ENCODE measurements at regions not wholly inside any gene's neighbourhood (a gene's known extent, or its start where the extent isn't known, plus 50 kb on each side); places are given as distances from the start of the nearest gene placed in this dataset.

DNA sequence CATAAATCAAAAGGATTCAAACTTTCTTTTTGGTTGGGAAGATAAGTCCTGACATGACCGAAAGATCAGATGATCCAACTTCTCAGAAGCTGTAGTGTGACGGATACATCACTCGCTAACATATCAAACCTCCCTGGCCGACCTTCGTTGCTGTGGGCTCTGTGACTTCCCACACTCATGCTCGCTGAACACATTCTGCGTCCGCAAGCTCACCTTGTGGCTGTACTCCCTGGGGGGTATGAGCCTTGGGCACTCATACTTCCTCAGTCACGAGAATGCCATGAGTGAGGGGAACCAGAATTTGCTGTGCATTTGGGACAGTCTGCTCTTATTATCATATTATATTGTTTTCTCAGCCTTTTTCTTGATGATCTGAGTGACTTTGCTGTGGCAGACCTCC is 105.4 kb downstream of the RWDD3 start:
- H3K4me2 ChIP-seq (ENCODE audit: control insufficient read depth, extremely low read depth, insufficient read depth, low read depth, low read length), result no peak overlapping the region
- TF ChIP-seq CTCF (optimal IDR thresholded peaks at IDR 0.05 in 1 of 3, IDR thresholded peaks at IDR 0.05 in 1 of 3, conservative IDR thresholded peaks at IDR 0.05 in 1 of 3; ENCODE audit: extremely low read depth in 1 of 3, insufficient read depth in 2 of 3, low read length in 3 of 3) (no peak), EZH2 (IDR thresholded peaks at IDR 0.05; ENCODE audit: low read length) (no peak)
- no peaks in the 10 kb centered on the region for H3K27me3 ChIP-seq (ENCODE audit: control insufficient read depth, extremely low read depth, insufficient read depth, low read length)
- no peak overlapping the region for H3K4me3 ChIP-seq (ENCODE audit: control insufficient read depth in 2 of 3, extremely low read depth in 1 of 3, insufficient read depth in 2 of 3, low read depth in 1 of 3, low read length in 3 of 3)
- no peak for DNase-seq (ENCODE audit: low read depth, low spot score)
- no peak overlapping the region for H3K9ac ChIP-seq (ENCODE audit: control insufficient read depth, extremely low read depth, insufficient read depth, low read length)
- no peak overlapping the region for H2AFZ ChIP-seq (ENCODE audit: control insufficient read depth, low read length)
- no peak overlapping the region for H3K27ac ChIP-seq (ENCODE audit: control insufficient read depth, insufficient read depth, low read length)
- H4K20me1 ChIP-seq (ENCODE audit: control insufficient read depth, extremely low read depth, insufficient read depth, low read length), result no peaks in the 10 kb centered on the region
- dilution Hi-C loops (cut with MboI; ENCODE audit: extremely low pct_ligation_motif_present, low sequenced_read_pairs), result no loop called here
- no peaks in the 10 kb centered on the region for H3K4me1 ChIP-seq (ENCODE audit: control insufficient read depth, extremely low read depth, insufficient read depth, low read length)
- no peaks in the 10 kb centered on the region for H3K36me3 ChIP-seq (ENCODE audit: control insufficient read depth in 2 of 2, extremely low read depth in 1 of 2, insufficient read depth in 2 of 2, low read length in 2 of 2)
- H3K9me1 ChIP-seq (ENCODE audit: control insufficient read depth, extremely low read depth, insufficient read depth, low read length), result no peaks in the 10 kb centered on the region
- FAIRE-seq, result no peak
- no peaks in the 10 kb centered on the region for H3K79me2 ChIP-seq (ENCODE audit: control insufficient read depth, insufficient read depth, low read length)
- H3K9me3 ChIP-seq (ENCODE audit: control insufficient read depth, low read depth, low read length), result no peaks in the 10 kb centered on the region

- no peak for FAIRE-seq
- TF ChIP-seq CTCF (optimal IDR thresholded peaks at IDR 0.05 in 1 of 3, IDR thresholded peaks at IDR 0.05 in 1 of 3, conservative IDR thresholded peaks at IDR 0.05 in 1 of 3; ENCODE audit: extremely low read depth in 1 of 3, insufficient read depth in 2 of 3, low read length in 3 of 3) (no peak), EZH2 (IDR thresholded peaks at IDR 0.05; ENCODE audit: low read length) (no peak)
- no peak overlapping the region for H3K9ac ChIP-seq (ENCODE audit: control insufficient read depth, extremely low read depth, insufficient read depth, low read length)
- no peaks in the 10 kb centered on the region for H4K20me1 ChIP-seq (ENCODE audit: control insufficient read depth, extremely low read depth, insufficient read depth, low read length)
- H3K27ac ChIP-seq (ENCODE audit: control insufficient read depth, insufficient read depth, low read length), result no peak overlapping the region
- no peak for DNase-seq (ENCODE audit: low read depth, low spot score)
- no peak overlapping the region for H3K4me3 ChIP-seq (ENCODE audit: control insufficient read depth in 2 of 3, extremely low read depth in 1 of 3, insufficient read depth in 2 of 3, low read depth in 1 of 3, low read length in 3 of 3)
- no peak overlapping the region for H2AFZ ChIP-seq (ENCODE audit: control insufficient read depth, low read length)
- H3K9me3 ChIP-seq (ENCODE audit: control insufficient read depth, low read depth, low read length), result no peaks in the 10 kb centered on the region
- H3K27me3 ChIP-seq (ENCODE audit: control insufficient read depth, extremely low read depth, insufficient read depth, low read length), result no peaks in the 10 kb centered on the region
- H3K9me1 ChIP-seq (ENCODE audit: control insufficient read depth, extremely low read depth, insufficient read depth, low read length), result no peaks in the 10 kb centered on the region
- H3K4me2 ChIP-seq (ENCODE audit: control insufficient read depth, extremely low read depth, insufficient read depth, low read depth, low read length), result no peak overlapping the region
- H3K79me2 ChIP-seq (ENCODE audit: control insufficient read depth, insufficient read depth, low read length), result no peaks in the 10 kb centered on the region
- dilution Hi-C loops (cut with MboI; ENCODE audit: extremely low pct_ligation_motif_present, low sequenced_read_pairs), result no loop called here
- H3K4me1 ChIP-seq (ENCODE audit: control insufficient read depth, extremely low read depth, insufficient read depth, low read length), result no peaks in the 10 kb centered on the region
- H3K36me3 ChIP-seq (ENCODE audit: control insufficient read depth in 2 of 2, extremely low read depth in 1 of 2, insufficient read depth in 2 of 2, low read length in 2 of 2), result no peaks in the 10 kb centered on the region
Measured at GRCh38 chr1:95340061-95340460, 106.1 kb downstream of the RWDD3 start.

Measured in keratinocyte (primary cell).